ENCODE measurements at regions not wholly inside any gene's neighbourhood (a gene's known extent, or its start where the extent isn't known, plus 50 kb on each side); places are given as distances from the start of the nearest gene placed in this dataset.

DNA sequence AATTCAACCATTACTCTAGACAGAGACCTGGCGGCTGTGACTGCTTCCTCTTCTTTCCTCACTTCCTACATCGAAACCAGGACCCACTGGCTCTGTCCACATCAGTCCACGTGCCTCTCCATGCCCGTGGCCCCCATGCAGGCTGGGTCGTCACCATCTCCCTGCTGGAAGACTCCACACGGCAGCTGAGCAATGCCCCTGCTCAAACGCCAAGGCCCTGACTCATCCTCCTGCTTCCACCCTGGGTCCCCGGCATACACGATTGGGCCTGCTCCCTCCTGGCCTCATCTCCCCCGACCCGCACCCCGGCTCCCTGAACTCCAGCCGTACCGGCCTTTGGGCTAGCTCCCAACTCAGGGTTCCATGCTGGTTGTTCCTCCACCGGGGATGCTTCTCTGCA, 67.2 kb upstream of the IER5L start:
- no peak for DNase-seq

DNA sequence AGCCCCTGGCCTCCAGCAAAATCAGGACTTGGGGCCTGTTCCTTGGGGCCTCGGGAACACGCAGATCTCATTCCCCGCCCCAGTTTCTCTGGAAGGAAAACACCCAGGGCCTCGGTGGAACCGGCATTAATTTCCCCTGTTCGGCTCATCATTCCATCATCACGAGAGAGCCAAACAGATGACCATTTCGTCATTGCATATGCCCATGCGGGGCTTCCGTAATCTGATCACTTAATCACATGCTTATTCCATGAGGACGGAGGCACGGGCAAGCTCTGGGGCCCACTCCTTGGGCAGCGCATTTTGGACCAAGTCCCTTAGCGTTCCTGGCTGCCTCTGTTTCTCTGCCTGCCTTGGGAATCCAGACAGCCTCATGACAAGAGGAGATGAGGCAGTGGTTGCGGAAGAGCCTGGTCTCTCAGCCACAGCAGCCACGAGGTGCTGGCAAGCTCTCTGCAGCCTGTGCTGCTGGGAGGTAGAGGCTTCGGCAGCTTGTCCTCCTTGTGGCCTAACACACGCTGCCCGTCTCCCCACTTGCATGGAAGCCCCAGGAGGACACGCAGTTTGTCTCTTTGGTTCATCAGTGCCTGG, 65.0 kb upstream of the IER5L start:
- DNase-seq, result no peak

DNA sequence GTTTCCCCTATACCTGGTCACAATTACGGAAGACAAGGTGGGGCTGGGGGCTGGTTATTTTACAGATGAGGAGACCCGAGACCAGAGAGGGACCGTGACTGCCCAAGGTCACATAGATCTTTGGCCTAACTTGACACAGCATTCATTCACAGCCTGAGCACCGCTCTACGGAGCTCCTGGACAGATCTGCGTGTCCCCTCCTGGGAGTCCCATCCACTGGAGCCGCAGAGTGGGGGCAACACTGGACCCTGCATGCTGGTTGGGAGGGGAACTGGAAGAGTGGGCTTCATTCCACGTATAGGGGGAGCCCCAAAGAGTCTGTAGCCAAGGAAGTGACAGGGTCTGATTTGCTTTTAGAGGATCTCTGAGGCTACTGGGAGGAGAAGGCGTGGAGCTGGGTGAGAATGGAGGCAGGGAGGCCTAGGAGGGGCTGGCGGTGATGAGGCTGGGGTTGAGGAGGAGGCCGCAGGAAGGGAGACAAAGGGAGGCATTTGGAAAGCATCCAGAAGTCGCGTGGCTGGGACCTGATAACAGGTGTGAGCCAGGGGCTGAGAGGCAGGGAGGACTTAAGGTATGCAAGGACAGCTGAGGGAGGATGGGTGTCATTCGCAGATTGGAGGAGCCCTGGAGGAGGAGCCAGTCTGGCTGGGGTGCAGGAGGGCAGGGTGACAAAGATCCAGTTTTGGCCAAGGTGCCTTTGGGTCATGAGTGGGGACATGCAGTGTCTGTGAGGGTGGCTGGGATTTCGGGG, 64.3 kb upstream of the IER5L start:
- no peak for DNase-seq

DNA sequence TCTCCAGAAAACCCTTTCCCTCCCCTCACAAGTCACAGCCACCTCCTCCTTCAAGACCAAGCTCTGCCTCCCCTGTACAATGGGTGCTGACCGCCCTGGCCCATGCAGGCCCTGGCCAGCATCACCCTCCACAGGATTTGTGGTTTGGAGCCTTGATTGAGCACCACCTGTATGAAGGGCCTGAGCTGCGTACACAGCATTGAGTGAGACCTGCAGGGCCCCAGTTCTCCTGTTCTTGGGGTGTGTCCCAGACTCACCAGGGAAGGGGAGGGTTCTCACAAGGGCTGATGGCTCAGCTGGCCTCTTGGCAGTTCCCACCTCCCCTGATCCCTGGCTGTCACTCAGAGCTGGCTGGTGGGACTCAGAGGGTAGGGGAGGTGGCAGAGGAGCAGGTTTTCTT, 63.7 kb upstream of the IER5L start:
- no peak for DNase-seq

DNA sequence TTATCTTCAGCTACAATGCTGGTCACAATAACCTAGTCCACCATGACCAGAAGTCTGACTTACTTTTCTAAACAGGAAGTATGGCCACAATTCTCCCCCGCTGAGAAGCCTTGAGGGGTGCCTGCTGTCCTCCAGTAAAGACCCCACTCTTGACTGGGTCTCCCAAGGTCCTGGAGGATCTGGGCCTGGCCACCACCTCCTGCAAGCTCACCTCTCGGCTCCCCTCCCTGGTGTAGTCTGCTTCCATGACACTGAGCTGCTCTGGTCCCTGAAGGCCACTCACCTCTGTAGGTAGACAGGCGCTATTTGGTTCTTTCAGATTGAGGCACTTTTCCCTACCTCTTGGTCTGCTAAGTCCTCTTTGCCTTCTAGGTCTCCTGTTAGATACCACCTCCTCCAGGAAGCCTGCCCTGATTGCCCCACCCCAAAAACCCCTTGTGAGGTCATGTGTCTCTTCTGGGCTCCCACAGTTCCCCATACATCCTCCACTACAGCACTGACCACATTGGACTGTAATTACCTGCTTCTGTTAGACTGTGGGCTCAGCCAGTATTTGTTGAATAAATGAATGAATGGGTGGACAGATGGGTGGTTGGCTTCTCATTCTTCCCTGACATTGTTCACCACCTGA, 62.6 kb upstream of the IER5L start:
- DNase-seq, result no peak

DNA sequence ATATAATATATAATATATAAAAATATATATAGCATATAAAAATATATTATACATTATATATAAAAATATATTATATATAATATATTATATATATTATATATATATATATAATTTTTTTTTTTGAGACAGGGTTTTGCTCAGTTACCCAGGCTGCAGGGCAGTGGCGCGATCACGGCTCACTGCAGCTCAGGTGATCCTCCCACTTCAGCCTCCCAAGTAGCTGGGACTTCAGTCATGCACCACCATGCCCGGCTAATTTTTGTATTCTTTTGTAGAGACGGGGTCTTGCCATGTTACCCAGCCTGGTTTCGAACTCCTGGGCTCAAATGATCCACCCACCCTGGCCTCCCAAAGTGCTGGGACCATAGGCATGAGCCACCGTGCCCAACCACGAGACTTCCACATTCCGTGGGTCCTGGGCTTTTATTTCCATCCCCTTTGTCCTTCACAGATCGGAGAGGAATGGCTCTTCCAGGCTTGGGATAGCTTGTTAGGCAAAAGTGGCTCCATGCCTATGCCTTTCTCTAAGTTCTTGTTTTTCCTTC, 62.0 kb upstream of the IER5L start:
- no peak for DNase-seq

DNA sequence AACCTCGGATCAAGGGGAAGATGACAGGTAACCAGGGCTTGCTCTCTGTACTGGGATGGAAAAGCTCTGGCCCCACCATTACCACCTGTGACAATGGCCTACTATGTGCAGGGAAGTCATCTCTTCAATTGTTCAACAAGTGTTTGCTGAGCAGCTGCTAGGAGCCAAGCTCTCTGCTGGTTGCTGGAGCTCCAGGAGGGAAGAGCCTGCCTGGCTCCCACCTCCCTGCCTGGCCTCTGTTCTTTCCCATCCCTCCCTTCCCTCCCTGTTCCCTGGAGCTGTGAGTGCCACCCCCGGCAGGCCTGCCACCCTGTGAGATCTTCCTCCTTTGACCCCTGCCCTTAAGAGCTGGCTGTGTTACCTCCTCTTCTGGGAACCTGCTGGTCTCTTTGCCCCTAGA, 59.7 kb upstream of the IER5L start:
- DNase-seq, result no peak

DNA sequence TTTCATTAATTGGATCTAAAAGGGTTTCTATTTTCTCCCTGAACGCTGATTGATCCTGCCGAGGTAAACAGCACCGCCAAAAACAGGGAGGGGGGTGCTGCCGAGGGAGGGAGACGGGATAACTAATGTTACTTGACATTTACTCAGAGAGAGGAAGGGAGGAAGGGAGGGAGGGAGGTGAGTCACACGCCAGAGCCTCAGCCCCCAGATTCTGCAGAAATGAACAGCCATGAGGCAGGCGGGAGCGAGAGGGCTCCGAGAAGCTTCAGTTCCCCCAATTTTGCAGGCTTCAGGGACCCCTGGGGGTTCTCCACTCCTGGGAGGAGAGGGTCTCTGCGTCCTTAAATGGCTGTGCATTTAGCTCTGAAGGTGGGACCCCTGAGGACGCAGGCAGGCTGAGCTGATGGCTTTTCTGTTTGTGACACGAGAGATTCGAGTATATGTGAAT, 59.1 kb upstream of the IER5L start:
- DNase-seq, result no peak

DNA sequence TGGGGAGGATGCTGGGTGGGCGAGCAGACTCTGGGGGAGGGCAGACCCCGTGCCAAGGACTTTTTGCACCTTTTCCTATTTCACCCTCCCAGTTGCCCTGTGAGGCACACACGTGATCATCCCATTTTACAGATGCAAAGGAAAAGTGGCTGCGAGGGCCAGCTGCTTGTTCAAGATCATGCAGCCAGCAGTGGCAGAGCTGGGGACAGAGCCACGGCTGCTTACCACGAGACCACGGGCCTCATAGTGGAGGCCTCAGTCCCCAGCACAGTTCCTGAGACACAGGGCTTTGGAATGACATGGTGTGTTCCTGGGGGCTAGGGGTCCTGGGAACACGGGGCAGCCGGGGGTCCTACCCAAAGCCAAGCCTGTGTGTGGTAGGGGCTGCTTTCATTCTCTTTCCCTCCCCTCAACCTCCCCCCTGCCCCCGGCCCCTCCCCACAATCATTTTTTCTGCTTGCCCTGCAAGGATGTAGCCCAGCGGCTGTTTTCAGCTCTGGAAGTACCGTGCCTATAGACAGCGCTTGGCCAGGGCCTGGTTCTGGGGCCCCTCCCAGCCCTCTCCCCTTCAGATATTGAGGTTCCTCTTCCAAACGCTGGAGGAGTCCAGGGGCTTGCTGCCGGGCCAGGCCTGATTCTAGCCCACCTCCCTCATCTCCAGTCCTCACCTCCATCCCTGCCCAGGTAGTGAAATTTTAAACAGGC, 58.5 kb upstream of the IER5L start:
- DNase-seq, result no peak

DNA sequence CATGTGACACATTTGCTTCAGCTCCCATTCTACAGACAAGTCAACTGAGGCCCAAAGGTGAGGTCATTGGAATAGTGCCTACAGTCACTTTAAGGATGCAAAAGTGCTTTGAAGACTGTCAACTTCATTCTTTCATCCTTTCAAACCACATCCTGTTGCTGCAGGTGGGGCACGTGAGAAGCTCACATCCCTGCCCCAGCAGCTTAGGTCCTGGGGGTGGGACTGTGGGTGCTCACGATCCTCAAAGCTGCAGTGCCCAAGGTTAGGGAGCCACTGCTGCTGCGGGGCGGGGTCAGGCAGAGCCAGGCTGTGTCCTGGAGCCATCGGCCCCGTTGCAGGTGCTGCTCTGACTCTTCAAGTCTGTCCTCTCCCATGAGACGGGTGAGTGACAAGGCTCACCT, 57.9 kb upstream of the IER5L start:
- DNase-seq, result no peak

DNA sequence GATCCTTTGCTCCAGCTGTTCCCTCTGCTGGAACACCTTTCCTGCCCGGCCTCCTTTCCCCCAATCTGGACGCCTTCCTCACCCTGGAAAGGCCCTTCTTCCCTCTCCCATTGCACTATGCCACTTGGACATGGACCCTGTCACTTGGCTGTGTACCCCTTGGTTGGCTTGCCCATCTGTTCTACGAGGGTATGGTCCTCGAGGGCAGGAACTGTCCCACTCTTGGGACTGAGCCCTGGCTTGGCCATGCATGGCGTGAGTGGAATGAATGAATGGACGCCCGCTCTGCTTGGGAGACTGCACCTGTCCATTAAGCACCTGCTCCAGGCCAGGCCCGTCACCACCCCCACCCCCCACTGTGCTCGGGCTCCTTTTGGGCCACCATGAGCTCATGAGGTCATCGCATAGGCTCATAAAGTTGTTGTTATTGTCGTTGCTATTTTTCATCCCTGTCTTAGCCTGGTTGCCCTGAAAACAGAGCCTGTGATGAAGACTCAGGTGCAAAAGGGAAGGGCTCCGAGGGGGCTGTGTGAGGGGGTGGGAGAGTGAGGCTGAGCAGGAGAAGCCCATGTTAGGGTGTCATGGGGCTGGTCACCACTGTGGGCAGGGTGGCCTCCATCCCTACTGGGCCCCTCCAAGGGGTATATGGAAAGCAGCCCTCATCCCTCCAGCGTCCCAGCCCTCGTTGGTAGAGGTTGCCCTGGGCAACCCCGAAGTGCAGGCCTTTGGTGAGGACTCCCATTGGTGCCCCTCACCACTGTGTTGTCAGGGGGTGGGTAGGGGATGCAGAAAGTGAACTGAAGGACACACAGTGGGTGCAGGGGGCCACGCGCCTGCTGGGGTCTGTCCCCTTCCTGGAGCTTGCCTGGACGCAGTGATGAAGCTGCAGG, 57.2 kb upstream of the IER5L start:
- DNase-seq, result no peak

DNA sequence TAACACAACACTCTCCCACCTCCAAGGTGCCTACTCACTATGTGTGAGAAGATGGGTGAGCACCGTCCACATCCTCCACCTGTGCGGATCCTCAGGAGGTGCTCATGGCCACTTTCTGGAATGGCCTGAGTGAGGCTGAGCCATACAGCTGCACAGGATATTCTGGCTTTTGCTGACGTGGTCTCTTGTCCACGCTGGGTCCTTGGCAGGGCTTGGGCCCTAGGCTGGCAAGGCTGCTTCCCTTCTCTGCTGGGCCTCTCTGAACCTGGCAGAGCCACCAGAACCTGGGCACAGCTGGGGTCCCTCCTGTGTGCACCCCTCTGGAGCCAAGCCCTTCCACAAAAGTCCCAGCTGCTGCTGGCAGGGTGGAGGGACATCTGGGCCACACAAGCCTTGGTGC, 56.4 kb upstream of the IER5L start:
- DNase-seq, result no peak

DNA sequence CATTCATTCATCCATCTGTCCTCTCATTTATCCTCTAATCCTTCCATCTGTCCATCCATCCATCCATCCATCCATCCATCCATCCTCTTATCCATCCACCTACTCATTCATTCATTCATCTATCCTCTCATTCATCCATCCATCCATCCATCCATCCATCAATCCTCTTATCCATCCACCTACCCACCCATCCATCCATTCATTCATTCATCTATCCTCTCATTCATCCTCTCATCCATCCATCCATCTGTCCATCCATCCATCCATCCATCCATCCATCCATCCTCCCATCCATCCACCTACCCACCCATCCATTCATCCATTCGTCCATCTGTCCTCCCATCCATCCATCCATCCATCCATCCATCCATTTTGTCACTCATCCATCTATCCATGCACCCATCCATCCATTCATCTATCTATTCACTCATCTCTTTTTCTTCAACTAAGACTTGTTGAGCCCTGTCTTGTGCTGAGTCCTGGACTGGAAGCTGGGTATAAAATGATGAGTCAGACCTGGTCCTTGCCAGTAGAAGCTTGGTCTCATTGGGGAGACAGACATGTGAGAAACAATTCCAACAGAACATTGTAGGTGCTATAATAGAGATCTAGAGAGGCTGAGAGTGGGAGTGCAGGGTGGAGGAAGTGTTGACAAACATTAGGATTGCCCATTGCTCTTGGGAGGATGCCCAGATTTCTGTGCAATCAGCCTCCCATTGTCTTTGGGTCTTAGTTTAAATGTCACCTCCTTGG, 55.0 kb upstream of the IER5L start:
- DNase-seq, result no peak

DNA sequence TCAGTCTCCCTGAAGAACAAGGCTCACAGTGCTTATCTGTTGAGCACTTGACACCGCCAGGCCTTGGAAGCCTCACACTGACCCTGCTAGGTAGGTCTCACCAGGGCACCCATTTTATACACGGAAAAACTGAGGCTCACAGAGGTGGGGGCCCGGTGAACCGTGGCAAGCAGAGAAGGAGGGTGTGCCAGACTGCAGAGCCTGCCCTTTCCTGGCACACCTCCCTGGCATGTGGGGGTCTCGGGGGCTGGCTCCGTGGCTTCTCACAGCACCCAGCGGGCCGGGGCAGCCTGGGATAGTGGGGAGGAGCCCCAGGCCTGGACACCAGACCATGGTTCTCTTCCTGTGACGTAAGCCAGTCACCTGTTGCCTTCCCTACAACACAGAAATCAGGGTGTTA, 53.7 kb upstream of the IER5L start:
- no peak for DNase-seq

DNA sequence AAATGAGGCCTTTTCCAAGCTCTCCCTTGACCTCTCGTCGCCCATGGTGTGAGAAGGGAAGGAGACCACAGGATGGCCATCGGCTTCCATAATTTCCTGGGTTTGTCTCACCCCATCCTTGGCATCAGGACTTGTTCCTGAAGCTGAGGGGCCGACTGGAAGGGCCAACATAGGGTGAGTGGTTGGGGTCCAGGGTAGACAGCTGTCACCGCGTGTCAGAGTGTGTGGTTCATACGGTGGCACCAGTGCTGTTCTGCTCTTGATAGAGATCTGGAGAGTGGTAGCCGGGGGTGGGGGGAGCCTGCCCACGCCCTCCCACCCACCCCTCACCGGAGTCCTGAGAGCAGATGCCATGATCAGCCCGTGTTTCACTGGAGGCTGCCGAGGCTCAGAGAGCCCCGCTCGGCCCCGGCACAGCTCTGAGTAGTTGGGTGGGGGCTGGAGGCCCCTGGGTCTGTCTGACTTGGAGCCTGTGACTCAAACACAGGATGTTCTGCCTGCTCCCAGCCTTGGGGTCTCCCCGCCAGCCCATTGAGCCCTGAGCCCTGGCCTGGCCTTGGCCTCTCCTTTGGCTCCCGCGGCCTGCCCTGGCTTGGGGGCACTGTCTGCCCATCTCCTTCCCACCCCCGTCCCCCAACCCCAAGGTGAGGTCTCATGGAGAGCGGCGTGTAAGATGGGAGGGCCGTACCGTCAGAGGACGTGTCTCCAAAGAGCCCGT, 53.1 kb upstream of the IER5L start:
- DNase-seq, result no peak

DNA sequence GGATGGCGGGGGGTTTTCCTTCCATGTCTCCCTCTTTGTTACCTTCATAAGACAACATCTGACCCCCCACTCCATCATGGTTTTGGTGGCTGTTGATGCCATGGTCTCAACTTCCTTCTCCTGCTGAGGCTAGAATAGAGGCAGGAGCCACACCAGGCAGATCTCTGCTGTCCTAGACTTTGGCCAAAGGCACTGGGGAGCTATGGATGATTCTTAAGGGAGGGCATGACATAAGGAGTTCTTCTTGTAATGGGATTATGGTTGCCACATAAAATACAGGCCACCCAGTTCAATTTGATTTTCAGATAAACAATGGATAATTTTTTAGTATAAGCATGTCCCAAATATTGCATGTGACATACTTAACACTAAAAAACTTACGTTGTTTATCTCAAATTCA, 52.2 kb upstream of the IER5L start:
- no peak for DNase-seq

All from activated gamma-delta T cell (primary cell).